ENCODE measurements at regions not wholly inside any gene's neighbourhood (a gene's known extent, or its start where the extent isn't known, plus 50 kb on each side); places are given as distances from the start of the nearest gene placed in this dataset.

GRCh38 chr13:111409413-111409812 is 89.0 kb downstream of the TEX29 start:
- H3K27me3 Mint-ChIP-seq, result peaks cover 31% of the 10 kb centered on the region
- H3K36me3 Mint-ChIP-seq (ENCODE audit: insufficient read depth), result no peaks in the 10 kb centered on the region
- H3K27ac Mint-ChIP-seq, result no peak overlapping the region
- DNase-seq (ENCODE audit: low spot score, unreplicated experiment), result no peak
- H3K9me3 Mint-ChIP-seq (ENCODE audit: low read depth), result no peaks in the 10 kb centered on the region
- no peak for TF ChIP-seq CTCF (IDR thresholded peaks at IDR 0.05; ENCODE audit: unreplicated experiment)
- H3K4me1 Mint-ChIP-seq (ENCODE audit: low read depth), result peaks cover 4% of the 10 kb centered on the region
- H3K4me3 Mint-ChIP-seq (ENCODE audit: low read depth), result no peak overlapping the region

GRCh38 chr13:111410232-111411021 is 90.0 kb downstream of the TEX29 start:
- Mint-ChIP-seq H3K36me3 (ENCODE audit: insufficient read depth) (no peaks in the 10 kb centered on the region), H3K27ac (no peak overlapping the region), H3K27me3 (peaks cover 36% of the 10 kb centered on the region), H3K9me3 (ENCODE audit: low read depth) (no peaks in the 10 kb centered on the region), H3K4me1 (ENCODE audit: low read depth) (peaks cover 4% of the 10 kb centered on the region), H3K4me3 (ENCODE audit: low read depth) (no peak overlapping the region)
- no peak for TF ChIP-seq CTCF (IDR thresholded peaks at IDR 0.05; ENCODE audit: unreplicated experiment)
- DNase-seq (ENCODE audit: low spot score, unreplicated experiment), result no peak

- H3K4me3 Mint-ChIP-seq (ENCODE audit: low read depth), result no peak overlapping the region
- no peak for DNase-seq (ENCODE audit: low spot score, unreplicated experiment)
Observed at GRCh38 chr13:111411151-111411858, 90.9 kb downstream of the TEX29 start.

GRCh38 chr13:111411919-111412650 is 91.6 kb downstream of the TEX29 start:
- Mint-ChIP-seq H3K9me3 (ENCODE audit: low read depth) (no peaks in the 10 kb centered on the region), H3K36me3 (ENCODE audit: insufficient read depth) (no peaks in the 10 kb centered on the region), H3K4me3 (ENCODE audit: low read depth) (no peak overlapping the region), H3K4me1 (ENCODE audit: low read depth) (peaks cover 4% of the 10 kb centered on the region), H3K27ac (no peak overlapping the region), H3K27me3 (peaks cover 34% of the 10 kb centered on the region)
- TF ChIP-seq CTCF (IDR thresholded peaks at IDR 0.05; ENCODE audit: unreplicated experiment), result no peak
- DNase-seq (ENCODE audit: low spot score, unreplicated experiment), result no peak

More at GRCh38 chr13:111411151-111411858, 90.9 kb downstream of the TEX29 start:
- Mint-ChIP-seq H3K4me1 (ENCODE audit: low read depth) (peaks cover 4% of the 10 kb centered on the region), H3K9me3 (ENCODE audit: low read depth) (no peaks in the 10 kb centered on the region), H3K36me3 (ENCODE audit: insufficient read depth) (no peaks in the 10 kb centered on the region), H3K27me3 (peaks cover 34% of the 10 kb centered on the region), H3K27ac (no peak overlapping the region)
- no peak for TF ChIP-seq CTCF (IDR thresholded peaks at IDR 0.05; ENCODE audit: unreplicated experiment)

Data from progenitor cell of endocrine pancreas (in vitro differentiated cells).